ENCODE measurements at regions not wholly inside any gene's neighbourhood (a gene's known extent, or its start where the extent isn't known, plus 50 kb on each side); places are given as distances from the start of the nearest gene placed in this dataset.

- ATAC-seq (no peak), DNase-seq (no peak)
- ChIA-PET CTCF (no interaction called here), POLR2A (ENCODE audit: unreplicated experiment) (no interaction called here)
- H2AFZ ChIP-seq (ENCODE audit: low read length) = no peak overlapping the region
- BruUV-seq (replicated peaks) = no TSS peak
- H3K4me2 ChIP-seq (ENCODE audit: low read length) = no peak overlapping the region
- H3K36me3 ChIP-seq (ENCODE audit: low read depth, low read length) = no peaks in the 10 kb centered on the region
- no peaks in the 10 kb centered on the region for H3K79me2 ChIP-seq (ENCODE audit: low read length)
- no peaks in the 10 kb centered on the region for H3F3A ChIP-seq (ENCODE audit: low read length, unreplicated experiment)
- H3K27ac ChIP-seq (ENCODE audit: low read length) = no peak overlapping the region
- H3K4me1 ChIP-seq (ENCODE audit: insufficient read depth, low read length) = no peaks in the 10 kb centered on the region; the same call in 1 of the 2 replicates
- H3K4me3 ChIP-seq (ENCODE audit: low read length) = no peak overlapping the region
- H3K9ac ChIP-seq (ENCODE audit: low read length) = no peak overlapping the region
- no peaks in the 10 kb centered on the region for H3K9me3 ChIP-seq (ENCODE audit: low read length)
- no peaks in the 10 kb centered on the region for H4K20me1 ChIP-seq (ENCODE audit: low read length)
- no peaks in the 10 kb centered on the region for H3K9me2 ChIP-seq (replicated peaks; ENCODE audit: low read length)
- TF ChIP-seq EZH2phosphoT487 (IDR thresholded peaks at IDR 0.05; ENCODE audit: borderline replicate concordance, low read length) (no peak), EZH2 (IDR thresholded peaks at IDR 0.05; ENCODE audit: low read length, unreplicated experiment) (no peak), CTCF (conservative IDR thresholded peaks at IDR 0.05; ENCODE audit: low read depth, low read length) (no peak)
- H3K27me3 ChIP-seq (ENCODE audit: low read length) = no peaks in the 10 kb centered on the region
- intact Hi-C loops (cut with micrococcal nuclease) = no loop called here
Observed at GRCh38 chr13:80571346-80572307, 230.7 kb upstream of the SPRY2 start.

DNA sequence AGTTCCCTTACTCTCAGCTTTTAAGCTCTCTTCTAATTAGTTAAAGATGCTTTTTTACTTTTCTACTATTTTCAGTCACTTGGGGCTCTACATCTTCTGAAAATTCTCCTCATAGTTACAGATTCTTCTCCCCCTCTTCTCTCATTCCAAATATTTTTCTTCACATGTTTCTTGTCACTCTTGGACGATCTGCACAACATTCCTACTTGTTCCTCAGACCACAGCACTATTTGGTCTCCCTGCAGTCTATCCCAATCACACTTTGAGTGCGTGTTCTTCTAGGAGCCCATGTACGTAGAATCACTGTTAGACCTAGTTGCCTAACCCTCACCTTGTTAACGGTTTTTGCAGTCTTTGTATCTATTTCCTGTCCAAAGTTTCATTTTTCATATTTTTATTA is 222.5 kb upstream of the SPRY2 start:
- POLR2A ChIA-PET (ENCODE audit: unreplicated experiment) = no interaction called here

More for the DNA sequence above, 222.5 kb upstream of the SPRY2 start:
- Histone ChIP-seq H3K9ac (ENCODE audit: low read length) (no peak overlapping the region), H3F3A (ENCODE audit: low read length, unreplicated experiment) (no peaks in the 10 kb centered on the region), H4K20me1 (ENCODE audit: low read length) (no peaks in the 10 kb centered on the region), H3K4me1 (ENCODE audit: insufficient read depth, low read length) (no peaks in the 10 kb centered on the region; the same call in 1 of the 2 replicates), H3K9me3 (ENCODE audit: low read length) (no peaks in the 10 kb centered on the region), H3K4me2 (ENCODE audit: low read length) (no peak overlapping the region), H3K4me3 (ENCODE audit: low read length) (no peak overlapping the region), H3K9me2 (replicated peaks; ENCODE audit: low read length) (no peaks in the 10 kb centered on the region), H3K27me3 (ENCODE audit: low read length) (no peaks in the 10 kb centered on the region), H3K36me3 (ENCODE audit: low read depth, low read length) (no peaks in the 10 kb centered on the region), H2AFZ (ENCODE audit: low read length) (no peak overlapping the region), H3K27ac (ENCODE audit: low read length) (no peak overlapping the region), H3K79me2 (ENCODE audit: low read length) (no peaks in the 10 kb centered on the region)
- TF ChIP-seq EZH2phosphoT487 (IDR thresholded peaks at IDR 0.05; ENCODE audit: borderline replicate concordance, low read length) = no peak
- TF ChIP-seq EZH2 (IDR thresholded peaks at IDR 0.05; ENCODE audit: low read length, unreplicated experiment) = no peak
- no peak for TF ChIP-seq CTCF (conservative IDR thresholded peaks at IDR 0.05; ENCODE audit: low read depth, low read length)
- ATAC-seq = no peak
- CTCF ChIA-PET = no interaction called here
- DNase-seq = no peak
- intact Hi-C loops (cut with micrococcal nuclease) = no loop called here
- BruUV-seq (replicated peaks) = no TSS peak
